SK-N-SH (cell line): ENCODE measurements at regions not wholly inside any gene's neighbourhood (a gene's known extent, or its start where the extent isn't known, plus 50 kb on each side); places are given as distances from the start of the nearest gene placed in this dataset.

Experiments used
- CTCF ChIA-PET: fragments of 300-600, 350-600 bp; formaldehyde crosslinking; extraction: SDS; loops from one replicate; lab custom pipeline; 2021; lab: Yijun Ruan, JAX
- POLR2A ChIA-PET: fragments of 350-600 bp; sonication (Branson Sonifier 250); formaldehyde crosslinking; extraction: SDS; loops from one replicate; lab custom pipeline; 2020; ENCODE audit warnings: antibody characterized with exemption, inconsistent platforms; lab: Yijun Ruan, JAX
- DNase-seq: peaks from one replicate; pipeline ENCODE4 v3.0.0; 2012
- H2AFZ ChIP-seq: fragments of 200-600 bp; sonication (generic); 2 replicates; pipeline ENCODE4 v1.8.1; 2016; ENCODE audit warnings: antibody characterized with exemption, mild to moderate bottlenecking, low read depth
- H3F3A ChIP-seq: fragments of 200-600 bp; sonication (generic); replicated peaks from 2 replicates; pipeline ENCODE3; 2016; ENCODE audit warnings: antibody characterized with exemption, mild to moderate bottlenecking; ENCODE audit not compliant: insufficient read depth
- H3K27ac ChIP-seq, 2 experiments: fragments of 200-500 bp in 1 of 2; fragments of 200-600 bp in 1 of 2; sonication (Bioruptor generic) in 1 of 2; sonication (generic), shearing (Covaris generic) in 1 of 2; 2 replicates each; pipeline versions ENCODE4 v1.5.1 to v1.6.1; 2014 to 2016; ENCODE audit warnings: low read depth in 2 of 2, inconsistent platforms in 1 of 2, low read length in 1 of 2, mild to moderate bottlenecking in 1 of 2, mixed read lengths in 1 of 2
- H3K27me3 ChIP-seq: fragments of 200-600 bp; sonication (generic), shearing (Covaris generic); 2 replicates; pipeline ENCODE4 v1.6.1; 2016; ENCODE audit warnings: mixed run types; ENCODE audit not compliant: insufficient read depth
- H3K36me3 ChIP-seq, 2 experiments: fragments of 200-500 bp in 1 of 2; fragments of 200-600 bp in 1 of 2; sonication (Bioruptor generic) in 1 of 2; sonication (generic) in 1 of 2; replicated peaks in 1 of 2; 2 replicates each; pipeline versions ENCODE3 to v1.5.1; 2014 to 2016; ENCODE audit warnings: low read length in 1 of 2, mild to moderate bottlenecking in 1 of 2; ENCODE audit not compliant: insufficient read depth in 2 of 2, control insufficient read depth in 1 of 2
- H3K4me1 ChIP-seq, 2 experiments: fragments of 200-500 bp in 1 of 2; fragments of 200-600 bp in 1 of 2; sonication (Bioruptor generic) in 1 of 2; sonication (generic), shearing (Covaris generic) in 1 of 2; 2 replicates each; pipeline versions ENCODE4 v1.5.1 to v1.6.1; 2014 to 2016; ENCODE audit warnings: low read depth in 1 of 2, low read length in 1 of 2, mixed run types in 1 of 2; ENCODE audit not compliant: insufficient read depth in 2 of 2, control insufficient read depth in 1 of 2
- H3K4me2 ChIP-seq: fragments of 200-600 bp; sonication (generic), shearing (Covaris generic); 2 replicates; pipeline ENCODE4 v1.6.1; 2017; ENCODE audit warnings: mixed run types
- H3K4me3 ChIP-seq, 2 experiments: fragments of 200-500 bp in 1 of 2; fragments of 200-600 bp in 1 of 2; sonication (Bioruptor generic) in 1 of 2; sonication (generic), shearing (Covaris generic) in 1 of 2; 2 replicates each; pipeline versions ENCODE4 v1.5.1 to v1.8.1; 2014 to 2016; ENCODE audit warnings: low read depth in 2 of 2, inconsistent platforms in 1 of 2, low read length in 1 of 2, mild to moderate bottlenecking in 1 of 2, mixed read lengths in 1 of 2, moderate library complexity in 1 of 2
- H3K79me2 ChIP-seq: fragments of 200-600 bp; sonication (generic); 2 replicates; pipeline ENCODE4 v1.8.1; 2017; ENCODE audit warnings: mild to moderate bottlenecking; ENCODE audit not compliant: insufficient read depth
- H3K9ac ChIP-seq: fragments of 200-600 bp; sonication (generic); 2 replicates; pipeline ENCODE4 v1.6.1; 2017; ENCODE audit warnings: mixed run types
- H3K9me2 ChIP-seq: fragments of 200-600 bp; sonication (generic); 2 replicates; pipeline ENCODE4 v1.6.1; 2017; ENCODE audit warnings: mixed run types
- H3K9me3 ChIP-seq: fragments of 200-600 bp; sonication (generic); 2 replicates; pipeline ENCODE4 v1.6.1; 2017; ENCODE audit warnings: mixed run types, mild to moderate bottlenecking, moderate library complexity
- H4K20me1 ChIP-seq: fragments of 200-600 bp; sonication (generic); 2 replicates; pipeline ENCODE4 v1.6.1; 2017; ENCODE audit warnings: mild to moderate bottlenecking, mixed run types; ENCODE audit not compliant: insufficient read depth
- CTCF ChIP-seq: fragments of 200-600 bp; sonication (generic); IDR thresholded peaks from 2 replicates; pipeline ENCODE4 v1.6.1; 2017; ENCODE audit warnings: antibody characterized with exemption, mild to moderate bottlenecking, moderate library complexity
- EZH2phosphoT487 ChIP-seq: fragments of 200-600 bp; sonication (generic); IDR thresholded peaks from 2 replicates; pipeline ENCODE4 v1.6.1; 2017; ENCODE audit warnings: low read depth, mixed run types, mild to moderate bottlenecking, antibody characterized with exemption, moderate library complexity, borderline replicate concordance
- FOXJ3 ChIP-seq: sonication (generic); formaldehyde crosslinking; IDR thresholded peaks from 2 replicates; pipeline ENCODE4 v1.5.1; 2020; ENCODE audit warnings: mild to moderate bottlenecking, missing genetic modification reagents
- FOXM1 ChIP-seq: IDR thresholded peaks from 2 replicates; pipeline ENCODE4 v1.4.0; 2012; ENCODE audit warnings: low read depth, mild to moderate bottlenecking
- GABPA ChIP-seq: IDR thresholded peaks from 2 replicates; pipeline ENCODE4 v1.4.0; 2012; ENCODE audit warnings: low read depth, mild to moderate bottlenecking
- GATA2 ChIP-seq: sonication (generic); formaldehyde crosslinking; IDR thresholded peaks from 2 replicates; pipeline ENCODE4 v1.5.0; 2020; ENCODE audit warnings: mild to moderate bottlenecking, missing genetic modification reagents
- MAX ChIP-seq: IDR thresholded peaks from 2 replicates; pipeline ENCODE4 v1.4.0; 2012; ENCODE audit warnings: low read depth
- NFIC ChIP-seq: IDR thresholded peaks from 2 replicates; pipeline ENCODE4 v1.4.0; 2012; ENCODE audit warnings: borderline replicate concordance
- NRF1 ChIP-seq: IDR thresholded peaks from 2 replicates; pipeline ENCODE4 v1.6.1; 2012; ENCODE audit warnings: low read depth, mild to moderate bottlenecking, low read length
- PBX3 ChIP-seq: IDR thresholded peaks from 2 replicates; pipeline ENCODE4; 2012
- POLR2AphosphoS5 ChIP-seq: IDR thresholded peaks from 2 replicates; pipeline ENCODE4 v1.6.1; 2012; ENCODE audit warnings: low read depth, low read length
- RAD21 ChIP-seq: IDR thresholded peaks from 2 replicates; pipeline ENCODE4 v1.6.1; 2012; ENCODE audit warnings: mild to moderate bottlenecking, low read length
- RCOR1 ChIP-seq: fragments of 150-350 bp; IDR thresholded peaks from 2 replicates; pipeline ENCODE4 v1.6.1; 2017; ENCODE audit warnings: antibody characterized with exemption, low read length
- RXRA ChIP-seq: IDR thresholded peaks from 2 replicates; pipeline ENCODE4 v1.4.0; 2012; ENCODE audit warnings: low read depth, mild to moderate bottlenecking, borderline replicate concordance
- SIN3A ChIP-seq: IDR thresholded peaks from 2 replicates; pipeline ENCODE4 v1.6.1; 2012; ENCODE audit warnings: low read depth, mild to moderate bottlenecking, low read length, moderate library complexity, borderline replicate concordance
- TAF1 ChIP-seq: IDR thresholded peaks from 2 replicates; pipeline ENCODE4 v1.6.1; 2012; ENCODE audit warnings: low read depth, mild to moderate bottlenecking, low read length, moderate library complexity, borderline replicate concordance
- TCF12 ChIP-seq: IDR thresholded peaks from 2 replicates; pipeline ENCODE4 v1.4.0; 2012
- TEAD4 ChIP-seq: IDR thresholded peaks from 2 replicates; pipeline ENCODE4 v1.4.0; 2012; ENCODE audit warnings: mild to moderate bottlenecking, borderline replicate concordance; ENCODE audit not compliant: insufficient read depth
- USF2 ChIP-seq: fragments of 150-350 bp; IDR thresholded peaks from 2 replicates; pipeline ENCODE4 v1.6.1; 2017; ENCODE audit warnings: antibody characterized with exemption, low read length, low read depth, borderline replicate concordance
- ZBTB33 ChIP-seq: IDR thresholded peaks from 2 replicates; pipeline ENCODE4 v1.4.0; 2012; ENCODE audit warnings: low read depth, borderline replicate concordance
- WGBS: methylation state at CpG from one replicate; pipeline ENCODE4 v1.1.6; 2017; ENCODE audit warnings: low lambda C conversion rate; 5-methylcytosine and 5-hydroxymethylcytosine counted together

GRCh38 chr2:18771212-18771611 is 181.8 kb upstream of the NT5C1B start:
- Histone ChIP-seq H3K36me3 (peaks cover 0 to 11% of the 10 kb centered on the region in 2 experiments), H3K9ac (no peak overlapping the region), H3K79me2 (no peaks in the 10 kb centered on the region), H3K27ac (no peak overlapping the region), H3K27me3 (no peaks in the 10 kb centered on the region), H2AFZ (no peak overlapping the region), H3K9me2 (no peaks in the 10 kb centered on the region), H3K4me3 (no peak overlapping the region), H3F3A (no peaks in the 10 kb centered on the region), H3K4me1 (no peaks in the 10 kb centered on the region), H3K4me2 (no peak overlapping the region), H3K9me3 (peaks cover 4% of the 10 kb centered on the region; the same call in 1 of the 2 replicates), H4K20me1 (no peaks in the 10 kb centered on the region)
- ChIA-PET CTCF (interaction anchor here (0.6 kb wide), 1 partner anchor 437 kb away, joined by 3 read pairs; no protein-coding TSS in a partner anchor), POLR2A (no interaction called here)
- no peak for DNase-seq
- 54% methylated on average over 1 of the region's 1 CpG for WGBS
- TF ChIP-seq GATA2 (CRISPR knock-in tag) (no peak), CTCF (no peak), POLR2AphosphoS5 (no peak), EZH2phosphoT487 (no peak), USF2 (no peak), NFIC (no peak), MAX (no peak), NRF1 (no peak), RCOR1 (no peak), RAD21 (no peak), TEAD4 (no peak), GABPA (no peak), PBX3 (no peak), SIN3A (no peak), TCF12 (no peak), FOXJ3 (no peak), ZBTB33 (no peak), TAF1 (no peak), FOXM1 (no peak), RXRA (no peak)
